VCaP (cell line): ENCODE measurements at regions not wholly inside any gene's neighbourhood (a gene's known extent, or its start where the extent isn't known, plus 50 kb on each side); places are given as distances from the start of the nearest gene placed in this dataset.

Experiments used
- H3K27ac ChIP-seq: fragments of 450-650 bp; 2 replicates; pipeline ENCODE4 v1.5.1; 2017
- CTCF ChIP-seq: fragments of 450-650 bp; conservative IDR thresholded peaks from 2 replicates; pipeline ENCODE4 v1.5.1; 2017; ENCODE audit warnings: mild to moderate bottlenecking, moderate library complexity

- no peak overlapping the region for H3K27ac ChIP-seq
- no peak for TF ChIP-seq CTCF
Observed at GRCh38 chr6:94683409-94683808, 893.9 kb upstream of the MANEA start.

GRCh38 chr6:94680669-94681212, 896.6 kb upstream of the MANEA start:
- no peak overlapping the region for H3K27ac ChIP-seq
- TF ChIP-seq CTCF, result no peak

- no peak for TF ChIP-seq CTCF
- H3K27ac ChIP-seq, result no peak overlapping the region
Observed at GRCh38 chr6:94673251-94673650, 904.1 kb upstream of the MANEA start.

GRCh38 chr6:94670017-94670416, 907.3 kb upstream of the MANEA start:
- TF ChIP-seq CTCF, result no peak

GRCh38 chr6:94668876-94669275, 908.5 kb upstream of the MANEA start:
- H3K27ac ChIP-seq, result no peak overlapping the region
- no peak for TF ChIP-seq CTCF

More at GRCh38 chr6:94670017-94670416, 907.3 kb upstream of the MANEA start:
- no peak overlapping the region for H3K27ac ChIP-seq

GRCh38 chr6:94658929-94659328, 918.4 kb upstream of the MANEA start:
- H3K27ac ChIP-seq, result no peak overlapping the region
- no peak for TF ChIP-seq CTCF

- no peak for TF ChIP-seq CTCF
Observed at GRCh38 chr6:94651239-94651638, 926.1 kb upstream of the MANEA start.

More at GRCh38 chr6:94651239-94651638, 926.1 kb upstream of the MANEA start:
- no peak overlapping the region for H3K27ac ChIP-seq
